Keratinocyte (primary cell): ENCODE measurements at regions not wholly inside any gene's neighbourhood (a gene's known extent, or its start where the extent isn't known, plus 50 kb on each side); places are given as distances from the start of the nearest gene placed in this dataset.

Experiments used
- DNase-seq: peaks from one replicate; pipeline ENCODE4 v3.0.0-alpha.2; 2011; ENCODE audit warnings: low read depth, missing footprints, low spot score
- FAIRE-seq: peaks from 2 replicates; lab custom pipeline; 2011; peaks lifted over from hg19 to GRCh38; lab: Jason Lieb, UNC
- H2AFZ ChIP-seq: 2 replicates; pipeline ENCODE4 v1.6.0; 2012; ENCODE audit warnings: low read length, control low read depth, inconsistent platforms; ENCODE audit not compliant: control insufficient read depth
- H3K27ac ChIP-seq: 2 replicates; pipeline ENCODE4 v1.5.1; 2011; ENCODE audit warnings: low read length; ENCODE audit not compliant: control insufficient read depth, insufficient read depth
- H3K27me3 ChIP-seq: 3 replicates; pipeline ENCODE4 v1.6.0; 2011; ENCODE audit warnings: low read length; ENCODE audit not compliant: control insufficient read depth, insufficient read depth; ENCODE audit errors: extremely low read depth
- H3K36me3 ChIP-seq, 2 experiments: 2 replicates in 1 of 2; 3 replicates in 1 of 2; pipeline ENCODE4 v1.5.1; 2011; ENCODE audit warnings: low read length in 2 of 2, mild to moderate bottlenecking in 1 of 2; ENCODE audit not compliant: control insufficient read depth in 2 of 2, insufficient read depth in 2 of 2; ENCODE audit errors: extremely low read depth in 1 of 2
- H3K4me1 ChIP-seq: 3 replicates; pipeline ENCODE4 v1.5.1; 2011; ENCODE audit warnings: low read length; ENCODE audit not compliant: control insufficient read depth, insufficient read depth; ENCODE audit errors: extremely low read depth
- H3K4me2 ChIP-seq: 3 replicates; pipeline ENCODE4 v1.6.0; 2011; ENCODE audit warnings: low read depth, low read length; ENCODE audit not compliant: control insufficient read depth, insufficient read depth; ENCODE audit errors: extremely low read depth
- H3K4me3 ChIP-seq, 3 experiments: fragments of 200-600 bp in 1 of 3; sonication (generic) in 1 of 3; 2 replicates in 2 of 3; 3 replicates in 1 of 3; pipeline ENCODE4 v1.5.1; 2011 to 2016; ENCODE audit warnings: low read length in 3 of 3, mild to moderate bottlenecking in 3 of 3, control low read depth in 2 of 3, inconsistent platforms in 1 of 3, low read depth in 1 of 3, mixed read lengths in 1 of 3, mixed run types in 1 of 3, moderate library complexity in 1 of 3; ENCODE audit not compliant: control insufficient read depth in 2 of 3, insufficient read depth in 2 of 3; ENCODE audit errors: extremely low read depth in 1 of 3
- H3K79me2 ChIP-seq: 2 replicates; pipeline ENCODE4 v1.6.0; 2012; ENCODE audit warnings: low read length; ENCODE audit not compliant: control insufficient read depth, insufficient read depth
- H3K9ac ChIP-seq: 3 replicates; pipeline ENCODE4 v1.6.0; 2011; ENCODE audit warnings: low read length; ENCODE audit not compliant: control insufficient read depth, insufficient read depth; ENCODE audit errors: extremely low read depth
- H3K9me1 ChIP-seq: 3 replicates; pipeline ENCODE4 v1.6.0; 2011; ENCODE audit warnings: low read length; ENCODE audit not compliant: control insufficient read depth, insufficient read depth; ENCODE audit errors: extremely low read depth
- H3K9me3 ChIP-seq: 2 replicates; pipeline ENCODE4 v1.5.1; 2012; ENCODE audit warnings: low read depth, low read length; ENCODE audit not compliant: control insufficient read depth
- H4K20me1 ChIP-seq: 3 replicates; pipeline ENCODE4 v1.6.0; 2011; ENCODE audit warnings: low read length; ENCODE audit not compliant: control insufficient read depth, insufficient read depth; ENCODE audit errors: extremely low read depth
- EZH2 ChIP-seq: IDR thresholded peaks from one replicate; pipeline ENCODE4 v1.6.1; 2012; ENCODE audit warnings: inconsistent platforms, mild to moderate bottlenecking, low read length, moderate library complexity
- dilution Hi-C: fragments of 300-500 bp; cut with MboI; formaldehyde crosslinking; loops from one replicate; pipeline ENCODE4 v1.7.0; 2020; ENCODE audit warnings: low sequenced_read_pairs; ENCODE audit not compliant: extremely low pct_ligation_motif_present
- TF ChIP-seq, protein P1 (sequence below), 3 experiments: IDR thresholded peaks in 1 of 3; conservative IDR thresholded peaks in 1 of 3; optimal IDR thresholded peaks in 1 of 3; 2 replicates in 2 of 3; 3 replicates in 1 of 3; pipeline versions ENCODE3 to v1.5.1; 2011; ENCODE audit warnings: low read length in 3 of 3, mild to moderate bottlenecking in 3 of 3, moderate library complexity in 2 of 3, control low read depth in 1 of 3, inconsistent platforms in 1 of 3; ENCODE audit not compliant: insufficient read depth in 2 of 3; ENCODE audit errors: extremely low read depth in 1 of 3

- Histone ChIP-seq H3K4me2 (no peak overlapping the region), H3K9ac (no peak overlapping the region), H3K36me3 (no peaks in the 10 kb centered on the region), H3K9me3 (no peaks in the 10 kb centered on the region), H3K4me1 (no peaks in the 10 kb centered on the region), H3K79me2 (no peaks in the 10 kb centered on the region), H4K20me1 (no peaks in the 10 kb centered on the region), H3K27me3 (no peaks in the 10 kb centered on the region), H3K27ac (no peak overlapping the region), H3K9me1 (no peaks in the 10 kb centered on the region), H3K4me3 (no peak overlapping the region), H2AFZ (no peak overlapping the region)
- dilution Hi-C loops = no loop called here
- TF ChIP-seq EZH2 = no peak
- TF ChIP-seq, protein P1, sequence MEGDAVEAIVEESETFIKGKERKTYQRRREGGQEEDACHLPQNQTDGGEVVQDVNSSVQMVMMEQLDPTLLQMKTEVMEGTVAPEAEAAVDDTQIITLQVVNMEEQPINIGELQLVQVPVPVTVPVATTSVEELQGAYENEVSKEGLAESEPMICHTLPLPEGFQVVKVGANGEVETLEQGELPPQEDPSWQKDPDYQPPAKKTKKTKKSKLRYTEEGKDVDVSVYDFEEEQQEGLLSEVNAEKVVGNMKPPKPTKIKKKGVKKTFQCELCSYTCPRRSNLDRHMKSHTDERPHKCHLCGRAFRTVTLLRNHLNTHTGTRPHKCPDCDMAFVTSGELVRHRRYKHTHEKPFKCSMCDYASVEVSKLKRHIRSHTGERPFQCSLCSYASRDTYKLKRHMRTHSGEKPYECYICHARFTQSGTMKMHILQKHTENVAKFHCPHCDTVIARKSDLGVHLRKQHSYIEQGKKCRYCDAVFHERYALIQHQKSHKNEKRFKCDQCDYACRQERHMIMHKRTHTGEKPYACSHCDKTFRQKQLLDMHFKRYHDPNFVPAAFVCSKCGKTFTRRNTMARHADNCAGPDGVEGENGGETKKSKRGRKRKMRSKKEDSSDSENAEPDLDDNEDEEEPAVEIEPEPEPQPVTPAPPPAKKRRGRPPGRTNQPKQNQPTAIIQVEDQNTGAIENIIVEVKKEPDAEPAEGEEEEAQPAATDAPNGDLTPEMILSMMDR (optimal IDR thresholded peaks at IDR 0.05 in 1 of 3, IDR thresholded peaks at IDR 0.05 in 1 of 3, conservative IDR thresholded peaks at IDR 0.05 in 1 of 3; ENCODE audit: extremely low read depth in 1 of 3, insufficient read depth in 2 of 3, low read length in 3 of 3) = no peak
- no peak for DNase-seq
- FAIRE-seq = no peak
Observed at GRCh38 chr21:39074508-39074907, 108.7 kb downstream of the PSMG1 start.

- Histone ChIP-seq H3K4me3 (no peak overlapping the region), H3K4me2 (no peak overlapping the region), H3K9ac (no peak overlapping the region), H3K4me1 (no peaks in the 10 kb centered on the region), H3K9me1 (no peaks in the 10 kb centered on the region), H3K9me3 (no peaks in the 10 kb centered on the region), H3K36me3 (no peaks in the 10 kb centered on the region), H4K20me1 (no peaks in the 10 kb centered on the region), H3K27ac (no peak overlapping the region), H2AFZ (no peak overlapping the region), H3K27me3 (no peaks in the 10 kb centered on the region), H3K79me2 (no peaks in the 10 kb centered on the region)
- DNase-seq (no peak), FAIRE-seq (no peak)
- TF ChIP-seq, protein P1 (optimal IDR thresholded peaks at IDR 0.05 in 1 of 3, IDR thresholded peaks at IDR 0.05 in 1 of 3, conservative IDR thresholded peaks at IDR 0.05 in 1 of 3; ENCODE audit: extremely low read depth in 1 of 3, insufficient read depth in 2 of 3, low read length in 3 of 3) = no peak
- no peak for TF ChIP-seq EZH2
- dilution Hi-C loops = no loop called here
Observed at GRCh38 chr21:39073717-39074116, 109.5 kb downstream of the PSMG1 start.
